K562 (cell line): ENCODE measurements at regions not wholly inside any gene's neighbourhood (a gene's known extent, or its start where the extent isn't known, plus 50 kb on each side); places are given as distances from the start of the nearest gene placed in this dataset.

Experiments
- ATAC-seq: fragments of 200-7000 bp; cut with Tn5 transposase; 3 replicates; pipeline ENCODE4 v1.9.1; 2020; ENCODE audit warnings: moderate library complexity
- BruUV-seq: library from RNA; stranded (reverse); fragments of 400-500 nt; replicated peaks from 2 replicates; lab custom pipeline; 2021; lab: Mats Ljungman, UMichigan
- CTCF ChIA-PET: fragments of 300-600 bp; formaldehyde crosslinking; extraction: SDS; loops from one replicate; lab custom pipeline; 2021; ENCODE audit warnings: low intra/inter-chr PET ratio; lab: Yijun Ruan, JAX
- POLR2A ChIA-PET: fragments of 300-600, 350-650 bp; sonication (Branson Sonifier 250); formaldehyde crosslinking; extraction: SDS; loops from one replicate; lab custom pipeline; 2021; ENCODE audit warnings: antibody characterized with exemption, inconsistent platforms; lab: Yijun Ruan, JAX
- DNase-seq, 4 experiments: peaks; one replicate each; pipeline versions ENCODE4 v3.0.0 to v3.0.0-alpha.2; 2011 to 2018; ENCODE audit warnings: low spot score in 3 of 4, mixed read lengths in 3 of 4; ENCODE audit errors: extremely low read depth in 1 of 4
- FAIRE-seq: peaks from 2 replicates; lab custom pipeline; 2011; peaks lifted over from hg19 to GRCh38; lab: Jason Lieb, UNC
- H2AFZ ChIP-seq: 2 replicates; pipeline ENCODE4 v1.6.0; 2011; ENCODE audit warnings: low read depth, low read length, control low read depth, inconsistent platforms
- H3K27ac ChIP-seq: fragments of 200-600 bp; 3 replicates; pipeline ENCODE4 v1.8.0; 2011; ENCODE audit warnings: low read depth, mild to moderate bottlenecking, control low read depth, inconsistent platforms, low read length, moderate library complexity, mixed read lengths; ENCODE audit errors: extremely low read depth
- H3K27me3 ChIP-seq, 2 experiments: fragments of 300-600 bp in 1 of 2; 2 replicates in 1 of 2; 3 replicates in 1 of 2; pipeline versions ENCODE4 v1.6.0 to v1.8.0; 2011; ENCODE audit warnings: inconsistent platforms in 2 of 2, low read length in 2 of 2, mild to moderate bottlenecking in 1 of 2, mixed read lengths in 1 of 2, moderate library complexity in 1 of 2; ENCODE audit not compliant: control insufficient read depth in 2 of 2, insufficient read depth in 2 of 2
- H3K36me3 ChIP-seq: fragments of 300-600 bp; 3 replicates; pipeline ENCODE4 v1.8.0; 2011; ENCODE audit warnings: mild to moderate bottlenecking, low read length, inconsistent platforms; ENCODE audit not compliant: control insufficient read depth, insufficient read depth
- H3K4me1 ChIP-seq, 2 experiments: fragments of 200-600 bp in 1 of 2; replicated peaks in 1 of 2; 2 replicates in 1 of 2; 3 replicates in 1 of 2; pipeline versions ENCODE4 v1.5.1 to v1.8.0; 2011; ENCODE audit warnings: inconsistent platforms in 2 of 2, low read length in 2 of 2, mild to moderate bottlenecking in 1 of 2, mixed read lengths in 1 of 2, moderate library complexity in 1 of 2; ENCODE audit not compliant: control insufficient read depth in 2 of 2, insufficient read depth in 2 of 2
- H3K4me2 ChIP-seq: 2 replicates; pipeline ENCODE4 v1.6.1; 2011; ENCODE audit warnings: low read length, control low read depth, inconsistent platforms, mixed read lengths; ENCODE audit not compliant: insufficient read depth
- H3K4me3 ChIP-seq: fragments of 200-600 bp; sonication (generic), shearing (Covaris generic); 2 replicates; pipeline ENCODE4 v1.5.1; 2016; ENCODE audit warnings: control low read depth, inconsistent platforms
- H3K79me2 ChIP-seq: fragments of 200-600 bp; 3 replicates; pipeline ENCODE4 v1.8.0; 2011; ENCODE audit warnings: low read length, inconsistent platforms; ENCODE audit not compliant: control insufficient read depth, insufficient read depth
- H3K9ac ChIP-seq, 2 experiments: 2 replicates each; pipeline versions ENCODE4 v1.6.0 to v1.6.1; 2011; ENCODE audit warnings: low read depth in 2 of 2, low read length in 2 of 2, control low read depth in 1 of 2, inconsistent platforms in 1 of 2, mild to moderate bottlenecking in 1 of 2, mixed read lengths in 1 of 2; ENCODE audit not compliant: insufficient read depth in 1 of 2
- H3K9me1 ChIP-seq: one replicate; pipeline ENCODE4 v1.6.0; 2011; ENCODE audit warnings: inconsistent platforms, mild to moderate bottlenecking, low read length, moderate library complexity; ENCODE audit not compliant: control insufficient read depth, insufficient read depth
- H3K9me3 ChIP-seq: replicated peaks from 2 replicates; pipeline ENCODE4 v1.5.1; 2011; ENCODE audit warnings: low read depth, low read length, inconsistent platforms; ENCODE audit not compliant: control insufficient read depth, insufficient read depth
- H4K20me1 ChIP-seq: replicated peaks from 2 replicates; pipeline ENCODE4 v1.6.1; 2011; ENCODE audit warnings: low read length, inconsistent platforms, mixed read lengths; ENCODE audit not compliant: control insufficient read depth, insufficient read depth
- BACH1 ChIP-seq: fragments of 200-800 bp; sonication (Bioruptor generic); IDR thresholded peaks from 2 replicates; pipeline ENCODE4 v1.6.1; 2016; ENCODE audit warnings: missing genetic modification characterization, missing compliant biosample characterization
- CEBPG ChIP-seq, 3 experiments: fragments of 200-800 bp in 1 of 3; sonication (Bioruptor generic) in 1 of 3; sonication (generic) in 1 of 3; formaldehyde crosslinking in 1 of 3; IDR thresholded peaks in 2 of 3; conservative IDR thresholded peaks in 1 of 3; 2 replicates each; pipeline versions ENCODE4 v1.6.1 to v1.8.0; 2016 to 2022; ENCODE audit warnings: missing compliant biosample characterization in 2 of 3, missing genetic modification characterization in 2 of 3, mild to moderate bottlenecking in 1 of 3, missing genetic modification reagents in 1 of 3
- FOS ChIP-seq: IDR thresholded peaks from 3 replicates; pipeline ENCODE4 v1.6.1; 2011; ENCODE audit not compliant: insufficient read length; ENCODE audit errors: extremely low read depth
- HBP1 ChIP-seq: fragments of 450-650 bp; formaldehyde crosslinking; IDR thresholded peaks from 2 replicates; pipeline ENCODE4 v1.4.0; 2022; ENCODE audit warnings: missing genetic modification characterization
- NONO ChIP-seq, 2 experiments: fragments of 200-400 bp in 1 of 2; fragments of 450-650 bp in 1 of 2; formaldehyde crosslinking in 1 of 2; IDR thresholded peaks; 2 replicates each; pipeline ENCODE4 v1.6.1; 2017; ENCODE audit warnings: low read depth in 2 of 2, mild to moderate bottlenecking in 2 of 2, moderate library complexity in 2 of 2, low read length in 1 of 2
- NRF1 ChIP-seq, 2 experiments: fragments of 450-650 bp; IDR thresholded peaks in 1 of 2; conservative IDR thresholded peaks in 1 of 2; 2 replicates each; pipeline ENCODE4 v1.6.1; 2014; ENCODE audit warnings: mild to moderate bottlenecking in 2 of 2
- POLR2AphosphoS5 ChIP-seq: IDR thresholded peaks from 2 replicates; pipeline ENCODE4 v1.6.1; 2011; ENCODE audit warnings: mild to moderate bottlenecking, low read depth, low read length, moderate library complexity; ENCODE audit not compliant: control insufficient read depth, insufficient read depth
- SMAD2 ChIP-seq: fragments of 150-350 bp; IDR thresholded peaks from 2 replicates; pipeline ENCODE4 v1.6.1; 2014; ENCODE audit warnings: low read depth, mild to moderate bottlenecking, low read length
- ZFP30 ChIP-seq: fragments of 250-450 bp; sonication (Bioruptor Pico); IDR thresholded peaks from 2 replicates; pipeline ENCODE4 v1.8.0; 2022; ENCODE audit warnings: moderate library complexity, mild to moderate bottlenecking, inconsistent platforms, borderline replicate concordance
- ZNF3 ChIP-seq: fragments of 250-450 bp; sonication (Bioruptor Pico); IDR thresholded peaks from 2 replicates; pipeline ENCODE4 v1.5.0; 2021; ENCODE audit warnings: mild to moderate bottlenecking, moderate library complexity
- ZNF707 ChIP-seq: fragments of 250-450 bp; sonication (Bioruptor Pico); conservative IDR thresholded peaks from 2 replicates; pipeline ENCODE4 v1.8.0; 2022; ENCODE audit warnings: inconsistent platforms, mild to moderate bottlenecking, moderate library complexity
- WGBS: fragments of 100-300 bp; shearing (Covaris generic); methylation state at CpG from one replicate; pipeline ENCODE4 v1.1.6; 2016; ENCODE audit warnings: low coverage, mixed read lengths; ENCODE audit not compliant: insufficient coverage; ENCODE audit errors: missing lambda C conversion rate; 5-methylcytosine and 5-hydroxymethylcytosine counted together
- in situ Hi-C: fragments of 300-500 bp; cut with MboI; formaldehyde crosslinking; loops from 4 replicates; pipeline ENCODE4 v1.15.0; 2018; ENCODE audit warnings: inconsistent platforms, mixed read lengths
- intact Hi-C: fragments of 100-400 bp; cut with micrococcal nuclease; formaldehyde crosslinking; loops from 2 replicates; pipeline ENCODE4 v1.14.2; 2022

DNA sequence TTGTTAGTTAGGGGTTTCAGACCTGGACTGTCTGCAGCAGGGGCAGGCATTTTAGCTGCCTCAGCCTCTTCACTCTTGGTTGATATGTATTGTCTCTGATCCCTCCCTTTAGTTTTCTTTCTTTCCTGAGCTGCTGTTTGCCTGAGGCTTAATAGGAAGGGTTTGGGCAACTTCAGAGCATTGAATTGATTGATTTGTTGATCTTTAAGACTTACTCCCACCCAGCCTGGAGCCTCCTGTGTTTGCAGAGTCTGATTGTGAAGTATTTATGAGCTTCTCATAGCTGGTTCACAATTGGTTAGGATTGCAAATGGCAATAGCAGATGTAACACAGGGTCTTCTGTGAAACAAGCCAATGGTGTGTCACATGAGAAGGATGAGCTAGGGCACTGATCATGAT lies 671.8 kb upstream of the SEMA6A start:
- no peaks in the 10 kb centered on the region for H3K9me3 ChIP-seq
- DNase-seq, result no peak
- no peak overlapping the region for H2AFZ ChIP-seq
- TF ChIP-seq ZFP30 (CRISPR knock-in tag), result no peak
- no peak for TF ChIP-seq HBP1
- TF ChIP-seq BACH1, result no peak
- TF ChIP-seq ZNF3 (CRISPR knock-in tag), result no peak
- TF ChIP-seq SMAD2, result no peak
- TF ChIP-seq ZNF707 (CRISPR knock-in tag), result no peak
- H3K4me1 ChIP-seq, result no peaks in the 10 kb centered on the region
- ChIA-PET CTCF (no interaction called here), POLR2A (no interaction called here)
- FAIRE-seq, result no peak
- H3K9ac ChIP-seq, result no peak overlapping the region
- H3K27me3 ChIP-seq, result no peaks in the 10 kb centered on the region
- H3K4me3 ChIP-seq, result no peak overlapping the region
- no peaks in the 10 kb centered on the region for H3K9me1 ChIP-seq
- in situ Hi-C loops, result no loop called here
- no peaks in the 10 kb centered on the region for H3K36me3 ChIP-seq
- no peak overlapping the region for H3K27ac ChIP-seq
- no peak for ATAC-seq
- intact Hi-C loops, result no loop called here
- H4K20me1 ChIP-seq, result no peaks in the 10 kb centered on the region
- no peaks in the 10 kb centered on the region for H3K79me2 ChIP-seq
- no TSS peak for BruUV-seq
- no peak overlapping the region for H3K4me2 ChIP-seq

- Histone ChIP-seq H3K36me3 (no peaks in the 10 kb centered on the region), H2AFZ (no peak overlapping the region), H3K9ac (no peak overlapping the region), H3K4me3 (no peak overlapping the region)
- ATAC-seq, result no peak
- no peak for FAIRE-seq
- CTCF ChIA-PET, result no interaction called here
- in situ Hi-C loops, result no loop called here
- no peak for DNase-seq
- BruUV-seq, result no TSS peak
- TF ChIP-seq NONO (IDR thresholded peaks at IDR 0.05; ENCODE audit: low read depth in 2 of 2, low read length in 1 of 2) (no peak), NRF1 (conservative IDR thresholded peaks at IDR 0.05 in 1 of 2, IDR thresholded peaks at IDR 0.05 in 1 of 2) (no peak), POLR2AphosphoS5 (no peak), CEBPG (CRISPR knock-in tag; IDR thresholded peaks at IDR 0.05) (no peak), CEBPG (tag; conservative IDR thresholded peaks at IDR 0.05 in 1 of 2, IDR thresholded peaks at IDR 0.05 in 1 of 2) (no peak), FOS (no peak)
- TF ChIP-seq, all 486 proteins: peak for 0
- H3K4me2 ChIP-seq, result no peak overlapping the region
- intact Hi-C loops, result no loop called here
- whole genome bisulfite sequencing, result 0% methylated on average over 1 of the region's 1 CpG
- no peaks in the 10 kb centered on the region for H3K4me1 ChIP-seq
- H3K9me3 ChIP-seq, result no peaks in the 10 kb centered on the region
- no peaks in the 10 kb centered on the region for H3K27me3 ChIP-seq
- no peak overlapping the region for H3K27ac ChIP-seq
- no peaks in the 10 kb centered on the region for H4K20me1 ChIP-seq
- no peaks in the 10 kb centered on the region for H3K79me2 ChIP-seq
- POLR2A ChIA-PET, result interaction anchor here (0.6 kb wide), 1 partner anchor 918 kb away, joined by 3 read pairs; no protein-coding TSS in a partner anchor
- H3K9me1 ChIP-seq, result no peaks in the 10 kb centered on the region
These were observed 670.5 kb upstream of the SEMA6A start for GRCh38 chr5:117245130-117245529.
